Stomach (tissue), 8 donors: ENCODE measurements at regions not wholly inside any gene's neighbourhood (a gene's known extent, or its start where the extent isn't known, plus 50 kb on each side); places are given as distances from the start of the nearest gene placed in this dataset.

Experiments used
- DNase-seq, 2 donors: peaks; one replicate each; pipeline versions ENCODE4 v3.0.0 to v3.0.0-alpha.2; 2013 to 2019
- H3K27ac ChIP-seq, 5 donors: fragments of 200-600 bp in 4 of 5; sonication (generic) in 4 of 5; one replicate each; pipeline ENCODE4 v1.5.1; 2013 to 2019; ENCODE audit warnings: mild to moderate bottlenecking in 1 of 5, moderate library complexity in 1 of 5
- H3K27me3 ChIP-seq, 3 donors: fragments of 200-600 bp; sonication (generic); one replicate each; pipeline ENCODE4 v1.5.1; 2017 to 2019; ENCODE audit warnings: mixed run types in 1 of 3
- H3K36me3 ChIP-seq, 4 donors: fragments of 200-600 bp; sonication (generic); 1 replicate in 3 of 4; 2 replicates in 1 of 4; pipeline ENCODE4 v1.5.1; 2016 to 2019
- H3K4me1 ChIP-seq, 4 donors: fragments of 200-600 bp; sonication (generic); one replicate each; pipeline ENCODE4 v1.5.1; 2016 to 2019
- H3K4me3 ChIP-seq, 4 donors: fragments of 200-600 bp; sonication (generic) in 3 of 4; one replicate each; pipeline ENCODE4 v1.5.1; 2016 to 2019; ENCODE audit warnings: mild to moderate bottlenecking in 1 of 4
- H3K9me3 ChIP-seq, 4 donors: fragments of 200-600 bp; sonication (generic); one replicate each; pipeline ENCODE4 v1.5.1; 2016 to 2019
- EP300 ChIP-seq: sonication (generic); formaldehyde crosslinking; IDR thresholded peaks from one replicate; pipeline ENCODE4 v1.6.1; 2017; ENCODE audit warnings: antibody characterized with exemption
- POLR2A ChIP-seq, 4 donors: fragments of 450-650 bp; IDR thresholded peaks; one replicate each; pipeline ENCODE4 v1.6.1; 2016; ENCODE audit warnings: antibody characterized with exemption in 4 of 4, control low read depth in 2 of 4, mild to moderate bottlenecking in 1 of 4, moderate library complexity in 1 of 4
- POLR2AphosphoS5 ChIP-seq, 3 donors: sonication (generic); formaldehyde crosslinking; IDR thresholded peaks; one replicate each; pipeline ENCODE4 v1.6.1; 2016; ENCODE audit warnings: antibody characterized with exemption in 3 of 3
- WGBS, 5 donors: extraction: QIAGEN DNeasy Blood & Tissue Kit in 3 of 5; methylation state at CpG; one replicate each; pipeline versions ENCODE4 v1.1.5 to v1.1.7; 2013 to 2018; 5-methylcytosine and 5-hydroxymethylcytosine counted together
- intact Hi-C: fragments of 100-400 bp; cut with DNase I; formaldehyde crosslinking; loops from one replicate; pipeline ENCODE4 v1.15.1; 2023; ENCODE audit warnings: low total_unique reads
- TF ChIP-seq, protein P1 (sequence below), 7 experiments: fragments of 450-650 bp in 4 of 7; fragments of 200-600 bp in 3 of 7; sonication (generic) in 3 of 7; IDR thresholded peaks; one replicate each; pipeline ENCODE4 v1.5.1; 2016 to 2019; ENCODE audit warnings: antibody characterized with exemption in 7 of 7, control low read depth in 2 of 7, mild to moderate bottlenecking in 1 of 7
- donor health status: healthy with polysubstance abuse.
- donor health status: Bipolar disorder and iron deficiency.
- donor health status: healthy.

DNA sequence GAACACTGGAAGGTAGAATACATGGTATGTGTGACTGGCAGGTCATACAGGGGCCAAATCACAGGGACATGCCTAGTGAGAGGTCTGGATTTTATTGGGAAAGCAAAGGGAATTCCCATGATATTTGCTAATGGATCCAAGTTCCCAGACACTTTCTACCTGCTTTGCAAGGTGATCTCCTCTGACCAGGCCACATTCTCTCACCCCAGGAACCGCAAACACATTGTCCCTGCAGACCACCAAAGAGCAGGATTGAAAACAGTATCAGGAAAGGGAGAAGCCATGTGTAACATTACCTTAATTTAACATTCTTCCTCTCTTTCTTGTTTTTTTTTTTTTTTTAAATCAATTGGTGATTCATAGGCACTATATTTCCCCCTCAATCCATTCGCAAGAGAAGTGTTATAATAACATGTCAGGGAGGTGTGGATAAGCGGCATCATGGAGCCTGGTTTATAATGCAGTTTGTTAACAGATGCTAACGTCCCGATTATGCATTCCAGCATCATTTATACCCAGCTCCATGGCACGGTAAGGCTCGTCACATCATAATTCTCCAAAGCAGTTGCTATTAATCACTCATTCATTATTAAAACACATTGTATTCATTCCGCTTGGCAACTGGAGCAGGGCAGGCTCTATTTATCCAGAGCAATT is 155.1 kb upstream of the CCL2 start:
- intact Hi-C loops: no loop called here
- WGBS, 5 donors: 67 to 76% (median 70%) methylated on average over 8 of the region's 8 CpGs
- Histone ChIP-seq H3K36me3 (no peaks in the 10 kb centered on the region), H3K4me3 (no peak overlapping the region), H3K4me1 (no peaks in the 10 kb centered on the region), H3K27me3 (peaks cover 0 to 7% (median 0%) of the 10 kb centered on the region in 3 donors), H3K27ac (no peak overlapping the region), H3K9me3 (no peaks in the 10 kb centered on the region)
- no peak for DNase-seq
- TF ChIP-seq EP300: no peak
- TF ChIP-seq POLR2A (IDR thresholded peaks at IDR 0.05): no peak
- TF ChIP-seq, protein P1, sequence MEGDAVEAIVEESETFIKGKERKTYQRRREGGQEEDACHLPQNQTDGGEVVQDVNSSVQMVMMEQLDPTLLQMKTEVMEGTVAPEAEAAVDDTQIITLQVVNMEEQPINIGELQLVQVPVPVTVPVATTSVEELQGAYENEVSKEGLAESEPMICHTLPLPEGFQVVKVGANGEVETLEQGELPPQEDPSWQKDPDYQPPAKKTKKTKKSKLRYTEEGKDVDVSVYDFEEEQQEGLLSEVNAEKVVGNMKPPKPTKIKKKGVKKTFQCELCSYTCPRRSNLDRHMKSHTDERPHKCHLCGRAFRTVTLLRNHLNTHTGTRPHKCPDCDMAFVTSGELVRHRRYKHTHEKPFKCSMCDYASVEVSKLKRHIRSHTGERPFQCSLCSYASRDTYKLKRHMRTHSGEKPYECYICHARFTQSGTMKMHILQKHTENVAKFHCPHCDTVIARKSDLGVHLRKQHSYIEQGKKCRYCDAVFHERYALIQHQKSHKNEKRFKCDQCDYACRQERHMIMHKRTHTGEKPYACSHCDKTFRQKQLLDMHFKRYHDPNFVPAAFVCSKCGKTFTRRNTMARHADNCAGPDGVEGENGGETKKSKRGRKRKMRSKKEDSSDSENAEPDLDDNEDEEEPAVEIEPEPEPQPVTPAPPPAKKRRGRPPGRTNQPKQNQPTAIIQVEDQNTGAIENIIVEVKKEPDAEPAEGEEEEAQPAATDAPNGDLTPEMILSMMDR (IDR thresholded peaks at IDR 0.05): no peak

DNA sequence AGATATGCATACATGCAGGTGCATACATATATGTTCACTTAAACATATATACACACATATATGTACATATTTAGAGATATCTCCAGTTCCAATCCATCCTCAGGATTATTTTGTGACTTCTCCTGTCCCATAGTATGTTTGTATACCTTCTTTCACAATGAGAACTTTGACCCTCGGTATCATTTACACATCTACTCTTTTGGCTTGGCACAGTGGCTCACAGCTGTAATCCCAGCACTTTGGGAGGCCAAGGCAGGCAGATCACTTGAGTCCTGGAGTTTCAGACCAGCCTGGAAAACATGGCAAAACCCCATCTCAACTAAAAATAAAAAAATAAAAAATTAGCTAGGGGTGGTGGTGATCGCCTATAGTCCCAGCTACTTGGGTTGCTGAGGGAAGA is 148.1 kb upstream of the CCL2 start:
- Histone ChIP-seq H3K9me3 (no peaks in the 10 kb centered on the region), H3K36me3 (no peaks in the 10 kb centered on the region), H3K4me3 (no peak overlapping the region), H3K27ac (no peak overlapping the region), H3K4me1 (no peaks in the 10 kb centered on the region), H3K27me3 (peaks cover 0 to 27% (median 13%) of the 10 kb centered on the region in 3 donors)
- 86 to 95% (median 90%) methylated on average over 2 of the region's 2 CpGs for WGBS, 5 donors
- DNase-seq: no peak
- intact Hi-C loops: no loop called here
- TF ChIP-seq POLR2AphosphoS5 (IDR thresholded peaks at IDR 0.05): no peak
- no peak for TF ChIP-seq EP300
- TF ChIP-seq, protein P1 (IDR thresholded peaks at IDR 0.05): no peak
- no peak for TF ChIP-seq POLR2A (IDR thresholded peaks at IDR 0.05)

DNA sequence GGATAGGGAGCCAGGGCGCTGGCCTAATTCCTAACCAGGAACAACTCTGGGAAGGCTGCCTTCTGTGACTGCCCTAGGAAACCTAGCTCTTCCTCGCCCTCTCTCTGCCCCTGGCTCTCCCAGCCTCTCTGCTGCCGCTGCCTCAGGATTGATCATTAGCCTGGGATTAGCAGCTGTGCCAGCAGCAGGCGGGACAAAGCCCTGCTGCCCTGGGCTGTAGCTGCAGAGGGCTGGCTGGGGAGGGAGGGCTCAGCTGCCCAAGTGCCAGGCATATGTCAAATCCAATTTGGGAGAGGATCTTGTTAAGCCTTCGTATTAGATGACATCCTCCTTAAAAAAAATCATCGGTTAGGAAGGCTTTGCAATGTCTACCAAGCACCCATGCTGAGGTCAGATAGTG is 144.8 kb upstream of the CCL2 start:
- Histone ChIP-seq H3K36me3 (no peaks in the 10 kb centered on the region), H3K4me3 (no peak overlapping the region), H3K27ac (no peak overlapping the region), H3K9me3 (no peaks in the 10 kb centered on the region), H3K4me1 (no peaks in the 10 kb centered on the region), H3K27me3 (peaks cover 0 to 46% (median 19%) of the 10 kb centered on the region in 3 donors)
- peak in 1 of 2 donors; percentile 55 for DNase-seq
- TF ChIP-seq, protein P1 (IDR thresholded peaks at IDR 0.05): no peak
- intact Hi-C loops: no loop called here
- WGBS, 5 donors: 25 to 53% (median 41%) methylated on average over 6 of the region's 6 CpGs

DNA sequence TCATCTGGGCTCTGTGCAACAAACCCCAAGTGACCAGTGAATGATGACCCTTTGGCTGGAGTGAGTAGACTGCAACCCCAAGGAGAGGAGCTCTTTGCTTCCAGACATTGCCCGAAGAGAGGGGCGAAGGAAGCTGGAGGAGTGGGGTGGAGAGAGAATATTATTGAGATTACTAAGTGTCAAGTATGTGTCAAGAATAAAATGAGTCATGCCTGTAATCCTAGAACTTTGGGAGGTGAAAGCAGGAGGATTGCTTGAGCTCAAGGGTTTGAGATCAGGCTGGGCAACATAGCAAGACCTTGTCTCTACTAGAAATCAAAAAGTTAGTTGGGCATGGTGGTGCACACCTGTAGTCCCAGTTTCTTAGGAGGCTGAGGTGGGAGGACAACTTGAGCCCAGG is 142.0 kb upstream of the CCL2 start:
- H3K27me3 ChIP-seq: peaks cover 0 to 44% (median 12%) of the 10 kb centered on the region in 3 donors
- WGBS, 5 donors: 81 to 98% (median 91%) methylated on average over 2 of the region's 2 CpGs
- H3K4me1 ChIP-seq: no peaks in the 10 kb centered on the region
- H3K27ac ChIP-seq: no peak overlapping the region
- H3K36me3 ChIP-seq: no peaks in the 10 kb centered on the region
- no peak for DNase-seq
- no peak overlapping the region for H3K4me3 ChIP-seq
- TF ChIP-seq EP300: no peak
- TF ChIP-seq POLR2AphosphoS5 (IDR thresholded peaks at IDR 0.05): no peak
- no peaks in the 10 kb centered on the region for H3K9me3 ChIP-seq
- intact Hi-C loops: no loop called here

DNA sequence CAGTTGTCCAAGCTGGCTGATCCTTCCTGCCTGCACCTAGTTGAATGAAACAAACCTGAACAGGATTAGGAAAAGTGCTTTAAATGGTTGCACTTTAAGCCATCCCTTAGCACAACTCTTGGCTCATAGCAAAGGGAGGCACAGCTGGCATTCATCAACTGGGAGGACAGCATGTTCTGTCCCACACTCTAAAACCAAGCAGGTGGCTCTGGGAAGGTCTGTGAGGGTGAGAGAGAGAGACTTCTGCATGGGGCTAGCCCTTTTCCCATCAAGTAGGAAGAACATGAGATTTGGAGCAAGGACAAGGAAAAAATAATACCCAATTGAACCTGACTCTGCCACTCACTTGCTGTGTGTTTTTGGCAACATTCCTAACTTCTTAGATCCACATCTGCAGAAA is 140.9 kb upstream of the CCL2 start:
- peaks cover 0 to 49% (median 12%) of the 10 kb centered on the region in 3 donors for H3K27me3 ChIP-seq
- H3K4me1 ChIP-seq: no peaks in the 10 kb centered on the region
- H3K36me3 ChIP-seq: no peaks in the 10 kb centered on the region
- no peak overlapping the region for H3K27ac ChIP-seq
- no peak for TF ChIP-seq POLR2AphosphoS5 (IDR thresholded peaks at IDR 0.05)
- TF ChIP-seq, protein P1 (IDR thresholded peaks at IDR 0.05): no peak
- intact Hi-C loops: no loop called here
- H3K4me3 ChIP-seq: no peak overlapping the region
- DNase-seq: no peak
- H3K9me3 ChIP-seq: no peaks in the 10 kb centered on the region
